Mucosa of descending colon (tissue), 3 donors: ENCODE measurements at regions not wholly inside any gene's neighbourhood (a gene's known extent, or its start where the extent isn't known, plus 50 kb on each side); places are given as distances from the start of the nearest gene placed in this dataset.
A peak's percentile ranks its signal among the peaks of the same experiment; 100 is the strongest.

Experiments used
- ATAC-seq: fragments of 200-7000 bp; cut with Tn5 transposase; one replicate; pipeline ENCODE4 v1.9.1; 2020; ENCODE audit warnings: mild to moderate bottlenecking, moderate library complexity
- DNase-seq, 3 donors: peaks; one replicate each; pipeline ENCODE4 v3.0.0-alpha.2; 2020
- H3K36me3 ChIP-seq: fragments of 200-600 bp; one replicate; pipeline ENCODE4 v1.8.0; 2021; ENCODE audit warnings: low read depth, mild to moderate bottlenecking
- H3K4me1 ChIP-seq: fragments of 200-600 bp; one replicate; pipeline ENCODE4 v1.8.0; 2021; ENCODE audit warnings: low read depth, mild to moderate bottlenecking
- H3K4me3 ChIP-seq: fragments of 200-600 bp; one replicate; pipeline ENCODE4 v1.8.0; 2021; ENCODE audit warnings: mild to moderate bottlenecking
- H3K9me3 ChIP-seq: fragments of 200-600 bp; one replicate; pipeline ENCODE4 v1.8.0; 2021; ENCODE audit warnings: mild to moderate bottlenecking
- CTCF ChIP-seq: fragments of 200-600 bp; IDR thresholded peaks from one replicate; pipeline ENCODE4 v1.8.0; 2022; ENCODE audit warnings: antibody characterized with exemption, mild to moderate bottlenecking
- intact Hi-C, 2 donors: fragments of 100-400 bp; cut with DNase I in 1 of 2; cut with micrococcal nuclease in 1 of 2; formaldehyde crosslinking; loops; one replicate each; pipeline versions ENCODE4 v1.11.0 to v1.11.1; 2022; cut with DNase I, micrococcal nuclease
- donor health status: DM: no; HTN: no; CAD: no; lungs with moderate emphysema.
- donor health status: DM: no; HTN: no; CAD: no.
- donor health status: DM: no; HTN: yes; CAD: no.

- Histone ChIP-seq H3K36me3 (no peaks in the 10 kb centered on the region), H3K4me1 (no peaks in the 10 kb centered on the region), H3K4me3 (no peak overlapping the region), H3K9me3 (no peaks in the 10 kb centered on the region)
- no peak for DNase-seq
- intact Hi-C loops, result no loop called here
- TF ChIP-seq CTCF, result no peak
- ATAC-seq, result no peak
These were observed 89.0 kb downstream of the NPAP1 start for GRCh38 chr15:24764375-24765171.

GRCh38 chr15:24766511-24767133, 91.0 kb downstream of the NPAP1 start:
- no peaks in the 10 kb centered on the region for H3K36me3 ChIP-seq
- no peak for DNase-seq
- no peak overlapping the region for H3K4me3 ChIP-seq
- no peak for ATAC-seq
- H3K4me1 ChIP-seq, result no peaks in the 10 kb centered on the region
- intact Hi-C loops, result no loop called here
- no peak for TF ChIP-seq CTCF
- peaks cover 8% of the 10 kb centered on the region for H3K9me3 ChIP-seq

GRCh38 chr15:24772266-24772665, 96.7 kb downstream of the NPAP1 start:
- ATAC-seq, result no peak
- H3K9me3 ChIP-seq, result peaks cover 54% of the 10 kb centered on the region
- no peaks in the 10 kb centered on the region for H3K4me1 ChIP-seq
- DNase-seq, result no peak
- intact Hi-C loops, result no loop called here
- no peak overlapping the region for H3K4me3 ChIP-seq
- H3K36me3 ChIP-seq, result no peaks in the 10 kb centered on the region
- TF ChIP-seq CTCF, result no peak

- ATAC-seq (peak; percentile 83), DNase-seq (peak; percentile 58 to 63 (median 60))
- no peak overlapping the region for H3K4me3 ChIP-seq
- TF ChIP-seq CTCF, result no peak
- H3K4me1 ChIP-seq, result no peaks in the 10 kb centered on the region
- intact Hi-C loops, result no loop called here
- H3K36me3 ChIP-seq, result no peaks in the 10 kb centered on the region
- peaks cover 54% of the 10 kb centered on the region for H3K9me3 ChIP-seq
These were observed 97.3 kb downstream of the NPAP1 start for GRCh38 chr15:24772686-24773373.

GRCh38 chr15:24777307-24777706, 101.7 kb downstream of the NPAP1 start:
- ATAC-seq, result no peak
- no peak for DNase-seq
- Histone ChIP-seq H3K4me1 (no peaks in the 10 kb centered on the region), H3K4me3 (no peak overlapping the region), H3K9me3 (peaks cover 65% of the 10 kb centered on the region), H3K36me3 (no peaks in the 10 kb centered on the region)
- TF ChIP-seq CTCF, result no peak
- intact Hi-C loops, result no loop called here
